ENCODE measurements at regions not wholly inside any gene's neighbourhood (a gene's known extent, or its start where the extent isn't known, plus 50 kb on each side); places are given as distances from the start of the nearest gene placed in this dataset.

DNA sequence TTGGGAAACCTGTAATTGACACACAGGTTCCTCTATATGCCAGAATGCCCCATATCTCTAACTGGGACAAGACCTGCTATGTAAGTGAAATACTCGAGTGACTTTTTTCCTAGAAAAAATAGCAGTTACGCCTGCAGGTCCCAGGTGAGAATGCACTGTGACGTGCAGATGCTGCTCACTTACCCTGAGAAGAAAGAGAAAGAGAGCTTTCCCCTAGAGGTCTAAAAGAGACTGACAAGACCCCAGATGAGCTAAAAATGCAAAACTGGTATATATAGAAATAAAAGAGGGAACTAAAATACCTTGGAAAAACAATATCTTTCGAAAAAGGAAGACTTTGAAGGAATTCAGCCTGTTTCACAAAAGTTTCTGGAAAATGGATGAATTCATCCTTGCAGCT, 383.0 kb upstream of the DCC start:
- Histone ChIP-seq H3K36me3 (ENCODE audit: control insufficient read depth in 1 of 2, insufficient read depth in 2 of 2, low read length in 2 of 2) (no peaks in the 10 kb centered on the region), H3K27me3 (ENCODE audit: insufficient read depth, low read length) (no peaks in the 10 kb centered on the region), H3K79me2 (ENCODE audit: insufficient read depth, low read length) (no peaks in the 10 kb centered on the region), H3K9me3 (ENCODE audit: control insufficient read depth in 1 of 2, insufficient read depth in 1 of 2, low read depth in 1 of 2, low read length in 2 of 2) (peaks cover 0 to 17% of the 10 kb centered on the region in 2 experiments; a peak in 2 of 4 replicates), H3K4me3 (replicated peaks in 1 of 2; ENCODE audit: low read depth in 1 of 2, low read length in 2 of 2) (no peak overlapping the region), H4K20me1 (ENCODE audit: insufficient read depth) (no peaks in the 10 kb centered on the region), H3K27ac (ENCODE audit: low read depth, low read length) (no peak overlapping the region), H3K4me2 (ENCODE audit: low read length) (no peak overlapping the region), H3K9ac (ENCODE audit: low read length) (no peak overlapping the region), H2AFZ (ENCODE audit: low read depth, low read length, poor library complexity, severe bottlenecking) (no peak overlapping the region), H3K4me1 (ENCODE audit: control insufficient read depth in 1 of 2, insufficient read depth in 2 of 2, low read length in 2 of 2) (no peaks in the 10 kb centered on the region), H3K9me2 (ENCODE audit: insufficient read depth) (no peaks in the 10 kb centered on the region)
- DNase-seq (ENCODE audit: low read depth, low spot score), result no peak
- CTCF ChIA-PET, result no interaction called here
- POLR2A ChIA-PET, result no interaction called here
- no peak for ATAC-seq
- TF ChIP-seq, protein P1, sequence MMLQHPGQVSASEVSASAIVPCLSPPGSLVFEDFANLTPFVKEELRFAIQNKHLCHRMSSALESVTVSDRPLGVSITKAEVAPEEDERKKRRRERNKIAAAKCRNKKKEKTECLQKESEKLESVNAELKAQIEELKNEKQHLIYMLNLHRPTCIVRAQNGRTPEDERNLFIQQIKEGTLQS (IDR thresholded peaks at IDR 0.05), result no peak
- TF ChIP-seq CEBPB (IDR thresholded peaks at IDR 0.05; ENCODE audit: low read depth) (no peak), SRF (IDR thresholded peaks at IDR 0.05; ENCODE audit: low read depth) (no peak), TCF7L2 (IDR thresholded peaks at IDR 0.05; ENCODE audit: borderline replicate concordance, extremely low read depth, insufficient read depth, insufficient read length) (no peak), ZFX (IDR thresholded peaks at IDR 0.05) (no peak), ELF1 (IDR thresholded peaks at IDR 0.05; ENCODE audit: borderline replicate concordance, low read depth) (no peak)
- TF ChIP-seq, protein P2, sequence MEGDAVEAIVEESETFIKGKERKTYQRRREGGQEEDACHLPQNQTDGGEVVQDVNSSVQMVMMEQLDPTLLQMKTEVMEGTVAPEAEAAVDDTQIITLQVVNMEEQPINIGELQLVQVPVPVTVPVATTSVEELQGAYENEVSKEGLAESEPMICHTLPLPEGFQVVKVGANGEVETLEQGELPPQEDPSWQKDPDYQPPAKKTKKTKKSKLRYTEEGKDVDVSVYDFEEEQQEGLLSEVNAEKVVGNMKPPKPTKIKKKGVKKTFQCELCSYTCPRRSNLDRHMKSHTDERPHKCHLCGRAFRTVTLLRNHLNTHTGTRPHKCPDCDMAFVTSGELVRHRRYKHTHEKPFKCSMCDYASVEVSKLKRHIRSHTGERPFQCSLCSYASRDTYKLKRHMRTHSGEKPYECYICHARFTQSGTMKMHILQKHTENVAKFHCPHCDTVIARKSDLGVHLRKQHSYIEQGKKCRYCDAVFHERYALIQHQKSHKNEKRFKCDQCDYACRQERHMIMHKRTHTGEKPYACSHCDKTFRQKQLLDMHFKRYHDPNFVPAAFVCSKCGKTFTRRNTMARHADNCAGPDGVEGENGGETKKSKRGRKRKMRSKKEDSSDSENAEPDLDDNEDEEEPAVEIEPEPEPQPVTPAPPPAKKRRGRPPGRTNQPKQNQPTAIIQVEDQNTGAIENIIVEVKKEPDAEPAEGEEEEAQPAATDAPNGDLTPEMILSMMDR (IDR thresholded peaks at IDR 0.05 in 2 of 3, conservative IDR thresholded peaks at IDR 0.05 in 1 of 3; ENCODE audit: borderline replicate concordance in 1 of 3, insufficient read depth in 1 of 3, low read depth in 2 of 3, low read length in 2 of 3), result no peak
- intact Hi-C loops (cut with micrococcal nuclease), result no loop called here
- RAD21 ChIA-PET (ENCODE audit: low non-redundant PET in 1 of 2, low total read pairs in 2 of 2, uncharacterized antibody in 2 of 2, unreplicated experiment in 2 of 2), result no interaction called here
- no TSS peak for BruUV-seq (replicated peaks)

DNA sequence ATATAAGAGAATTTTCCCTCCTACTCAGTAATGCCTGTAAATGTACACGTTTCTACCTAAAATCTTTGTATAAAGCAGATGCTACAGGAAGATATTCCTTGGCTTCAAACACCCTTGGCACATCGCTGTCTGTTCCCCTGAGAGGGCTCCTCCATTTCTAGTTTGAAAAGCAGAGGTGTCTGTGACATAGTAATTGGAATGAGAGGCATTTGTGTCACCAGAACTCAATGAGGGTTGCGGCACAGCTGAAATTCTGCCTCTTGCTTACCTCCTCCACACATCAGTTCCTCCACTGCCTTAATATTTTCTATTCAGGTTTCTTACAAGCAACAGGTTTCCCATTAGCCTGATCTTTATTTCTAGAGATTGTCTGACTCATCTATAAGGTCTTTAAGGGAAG, 359.9 kb upstream of the DCC start:
- intact Hi-C loops (cut with micrococcal nuclease), result no loop called here
- Histone ChIP-seq H3K9me3 (ENCODE audit: control insufficient read depth in 1 of 2, insufficient read depth in 1 of 2, low read depth in 1 of 2, low read length in 2 of 2) (peaks cover 0 to 7% of the 10 kb centered on the region in 2 experiments; a peak in 3 of 4 replicates), H3K4me2 (ENCODE audit: low read length) (no peak overlapping the region)
- TF ChIP-seq CEBPB (IDR thresholded peaks at IDR 0.05; ENCODE audit: low read depth) (no peak), FOSL1 (IDR thresholded peaks at IDR 0.05; ENCODE audit: low read depth) (no peak), EGR1 (IDR thresholded peaks at IDR 0.05; ENCODE audit: low read depth) (no peak), CBX3 (IDR thresholded peaks at IDR 0.05; ENCODE audit: low read depth) (no peak), RAD21 (IDR thresholded peaks at IDR 0.05; ENCODE audit: low read depth) (no peak), ELF1 (IDR thresholded peaks at IDR 0.05; ENCODE audit: borderline replicate concordance, low read depth) (no peak), EZH2 (IDR thresholded peaks at IDR 0.05) (no peak), SP1 (IDR thresholded peaks at IDR 0.05; ENCODE audit: low read depth) (no peak), SIN3A (IDR thresholded peaks at IDR 0.05; ENCODE audit: low read depth) (no peak), EZH2phosphoT487 (IDR thresholded peaks at IDR 0.05; ENCODE audit: borderline replicate concordance) (no peak)
- TF ChIP-seq, protein P3, sequence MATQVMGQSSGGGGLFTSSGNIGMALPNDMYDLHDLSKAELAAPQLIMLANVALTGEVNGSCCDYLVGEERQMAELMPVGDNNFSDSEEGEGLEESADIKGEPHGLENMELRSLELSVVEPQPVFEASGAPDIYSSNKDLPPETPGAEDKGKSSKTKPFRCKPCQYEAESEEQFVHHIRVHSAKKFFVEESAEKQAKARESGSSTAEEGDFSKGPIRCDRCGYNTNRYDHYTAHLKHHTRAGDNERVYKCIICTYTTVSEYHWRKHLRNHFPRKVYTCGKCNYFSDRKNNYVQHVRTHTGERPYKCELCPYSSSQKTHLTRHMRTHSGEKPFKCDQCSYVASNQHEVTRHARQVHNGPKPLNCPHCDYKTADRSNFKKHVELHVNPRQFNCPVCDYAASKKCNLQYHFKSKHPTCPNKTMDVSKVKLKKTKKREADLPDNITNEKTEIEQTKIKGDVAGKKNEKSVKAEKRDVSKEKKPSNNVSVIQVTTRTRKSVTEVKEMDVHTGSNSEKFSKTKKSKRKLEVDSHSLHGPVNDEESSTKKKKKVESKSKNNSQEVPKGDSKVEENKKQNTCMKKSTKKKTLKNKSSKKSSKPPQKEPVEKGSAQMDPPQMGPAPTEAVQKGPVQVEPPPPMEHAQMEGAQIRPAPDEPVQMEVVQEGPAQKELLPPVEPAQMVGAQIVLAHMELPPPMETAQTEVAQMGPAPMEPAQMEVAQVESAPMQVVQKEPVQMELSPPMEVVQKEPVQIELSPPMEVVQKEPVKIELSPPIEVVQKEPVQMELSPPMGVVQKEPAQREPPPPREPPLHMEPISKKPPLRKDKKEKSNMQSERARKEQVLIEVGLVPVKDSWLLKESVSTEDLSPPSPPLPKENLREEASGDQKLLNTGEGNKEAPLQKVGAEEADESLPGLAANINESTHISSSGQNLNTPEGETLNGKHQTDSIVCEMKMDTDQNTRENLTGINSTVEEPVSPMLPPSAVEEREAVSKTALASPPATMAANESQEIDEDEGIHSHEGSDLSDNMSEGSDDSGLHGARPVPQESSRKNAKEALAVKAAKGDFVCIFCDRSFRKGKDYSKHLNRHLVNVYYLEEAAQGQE (IDR thresholded peaks at IDR 0.05; ENCODE audit: low read depth), result no peak

More for the DNA sequence above, 359.9 kb upstream of the DCC start:
- Histone ChIP-seq H3K9ac (ENCODE audit: low read length) (no peak overlapping the region), H3K27me3 (ENCODE audit: insufficient read depth, low read length) (no peaks in the 10 kb centered on the region), H3K4me1 (ENCODE audit: control insufficient read depth in 1 of 2, insufficient read depth in 2 of 2, low read length in 2 of 2) (no peaks in the 10 kb centered on the region), H2AFZ (ENCODE audit: low read depth, low read length, poor library complexity, severe bottlenecking) (no peak overlapping the region), H3K27ac (ENCODE audit: low read depth, low read length) (no peak overlapping the region), H3K36me3 (ENCODE audit: control insufficient read depth in 1 of 2, insufficient read depth in 2 of 2, low read length in 2 of 2) (no peaks in the 10 kb centered on the region), H3K4me3 (replicated peaks in 1 of 2; ENCODE audit: low read depth in 1 of 2, low read length in 2 of 2) (no peak overlapping the region), H3K9me2 (ENCODE audit: insufficient read depth) (no peaks in the 10 kb centered on the region), H3K79me2 (ENCODE audit: insufficient read depth, low read length) (no peaks in the 10 kb centered on the region), H4K20me1 (ENCODE audit: insufficient read depth) (no peaks in the 10 kb centered on the region)
- RAD21 ChIA-PET (ENCODE audit: low non-redundant PET in 1 of 2, low total read pairs in 2 of 2, uncharacterized antibody in 2 of 2, unreplicated experiment in 2 of 2), result no interaction called here
- no TSS peak for BruUV-seq (replicated peaks)
- POLR2A ChIA-PET, result no interaction called here
- CTCF ChIA-PET, result no interaction called here
- DNase-seq (ENCODE audit: low read depth, low spot score) (no peak), ATAC-seq (no peak)

All from HCT116 (cell line).